ENCODE measurements at regions not wholly inside any gene's neighbourhood (a gene's known extent, or its start where the extent isn't known, plus 50 kb on each side); places are given as distances from the start of the nearest gene placed in this dataset.

DNA sequence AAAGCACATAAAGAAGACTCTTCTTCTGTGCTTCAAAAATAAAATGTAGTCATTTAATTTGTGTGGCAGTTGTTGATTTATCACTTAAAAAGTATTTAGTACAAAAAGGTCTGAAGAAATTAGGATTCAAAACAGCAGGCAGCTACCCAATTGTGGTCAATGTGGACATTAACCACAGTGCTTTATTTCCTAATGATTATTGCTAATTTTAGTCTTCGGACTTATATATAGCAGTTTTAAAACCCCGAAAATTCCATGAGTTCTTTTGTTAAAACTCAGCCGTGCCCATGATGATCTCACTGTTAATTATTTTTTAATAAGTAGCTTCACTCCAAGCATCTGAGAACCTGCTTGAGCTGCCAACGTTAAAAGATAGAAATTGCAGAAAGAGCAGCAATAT is 594.3 kb downstream of the STK39 start:
- Histone ChIP-seq H3K4me1 (ENCODE audit: insufficient read depth, low read length) (no peaks in the 10 kb centered on the region), H3K9me3 (ENCODE audit: control insufficient read depth in 1 of 2, insufficient read depth in 1 of 2, low read length in 2 of 2) (no peaks in the 10 kb centered on the region), H3K4me3 (ENCODE audit: low read length) (no peak overlapping the region), H3K36me3 (ENCODE audit: insufficient read depth, low read length) (no peaks in the 10 kb centered on the region), H3K27me3 (ENCODE audit: control insufficient read depth in 1 of 2, insufficient read depth in 2 of 2, low read length in 2 of 2) (no peaks in the 10 kb centered on the region), H3K27ac (ENCODE audit: low read depth in 1 of 2, low read length in 2 of 2) (no peak overlapping the region)
- H3K27me3 Mint-ChIP-seq: no peaks in the 10 kb centered on the region
- ChIA-PET POLR2A (no interaction called here), CTCF (no interaction called here)
- intact Hi-C loops (cut with DNase I, micrococcal nuclease): no loop called here
- DNase-seq (no peak), ATAC-seq (ENCODE audit: poor library complexity) (no peak)
- no peaks in the 10 kb centered on the region for H3K4me1 Mint-ChIP-seq (ENCODE audit: low read depth)
- H3K27ac Mint-ChIP-seq: no peak overlapping the region
- TF ChIP-seq, protein P1, sequence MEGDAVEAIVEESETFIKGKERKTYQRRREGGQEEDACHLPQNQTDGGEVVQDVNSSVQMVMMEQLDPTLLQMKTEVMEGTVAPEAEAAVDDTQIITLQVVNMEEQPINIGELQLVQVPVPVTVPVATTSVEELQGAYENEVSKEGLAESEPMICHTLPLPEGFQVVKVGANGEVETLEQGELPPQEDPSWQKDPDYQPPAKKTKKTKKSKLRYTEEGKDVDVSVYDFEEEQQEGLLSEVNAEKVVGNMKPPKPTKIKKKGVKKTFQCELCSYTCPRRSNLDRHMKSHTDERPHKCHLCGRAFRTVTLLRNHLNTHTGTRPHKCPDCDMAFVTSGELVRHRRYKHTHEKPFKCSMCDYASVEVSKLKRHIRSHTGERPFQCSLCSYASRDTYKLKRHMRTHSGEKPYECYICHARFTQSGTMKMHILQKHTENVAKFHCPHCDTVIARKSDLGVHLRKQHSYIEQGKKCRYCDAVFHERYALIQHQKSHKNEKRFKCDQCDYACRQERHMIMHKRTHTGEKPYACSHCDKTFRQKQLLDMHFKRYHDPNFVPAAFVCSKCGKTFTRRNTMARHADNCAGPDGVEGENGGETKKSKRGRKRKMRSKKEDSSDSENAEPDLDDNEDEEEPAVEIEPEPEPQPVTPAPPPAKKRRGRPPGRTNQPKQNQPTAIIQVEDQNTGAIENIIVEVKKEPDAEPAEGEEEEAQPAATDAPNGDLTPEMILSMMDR (IDR thresholded peaks at IDR 0.05): no peak
- no peak overlapping the region for H3K4me3 Mint-ChIP-seq
- no peaks in the 10 kb centered on the region for H3K9me3 Mint-ChIP-seq
- no peaks in the 10 kb centered on the region for H3K36me3 Mint-ChIP-seq (ENCODE audit: low read depth)

GRCh38 chr2:167652401-167652800 is 595.0 kb downstream of the STK39 start:
- Histone ChIP-seq H3K4me1 (ENCODE audit: insufficient read depth, low read length) (no peaks in the 10 kb centered on the region), H3K9me3 (ENCODE audit: control insufficient read depth in 1 of 2, insufficient read depth in 1 of 2, low read length in 2 of 2) (no peaks in the 10 kb centered on the region), H3K27me3 (ENCODE audit: control insufficient read depth in 1 of 2, insufficient read depth in 2 of 2, low read length in 2 of 2) (no peaks in the 10 kb centered on the region), H3K4me3 (ENCODE audit: low read length) (no peak overlapping the region), H3K36me3 (ENCODE audit: insufficient read depth, low read length) (no peaks in the 10 kb centered on the region), H3K27ac (ENCODE audit: low read depth in 1 of 2, low read length in 2 of 2) (no peak overlapping the region)
- TF ChIP-seq, protein P1 (IDR thresholded peaks at IDR 0.05): no peak
- Mint-ChIP-seq H3K27me3 (no peaks in the 10 kb centered on the region), H3K4me1 (ENCODE audit: low read depth) (no peaks in the 10 kb centered on the region), H3K4me3 (no peak overlapping the region), H3K36me3 (ENCODE audit: low read depth) (no peaks in the 10 kb centered on the region), H3K27ac (no peak overlapping the region), H3K9me3 (no peaks in the 10 kb centered on the region)
- ATAC-seq (ENCODE audit: poor library complexity): no peak
- DNase-seq: no peak
- intact Hi-C loops (cut with DNase I, micrococcal nuclease): no loop called here
- POLR2A ChIA-PET: no interaction called here
- CTCF ChIA-PET: no interaction called here

GRCh38 chr2:167651406-167652151 is 595.8 kb downstream of the STK39 start:
- no peaks in the 10 kb centered on the region for H3K36me3 Mint-ChIP-seq (ENCODE audit: low read depth)
- CTCF ChIA-PET: no interaction called here
- Histone ChIP-seq H3K27ac (ENCODE audit: low read depth in 1 of 2, low read length in 2 of 2) (no peak overlapping the region), H3K27me3 (ENCODE audit: control insufficient read depth in 1 of 2, insufficient read depth in 2 of 2, low read length in 2 of 2) (no peaks in the 10 kb centered on the region), H3K4me1 (ENCODE audit: insufficient read depth, low read length) (no peaks in the 10 kb centered on the region), H3K9me3 (ENCODE audit: control insufficient read depth in 1 of 2, insufficient read depth in 1 of 2, low read length in 2 of 2) (no peaks in the 10 kb centered on the region), H3K4me3 (ENCODE audit: low read length) (no peak overlapping the region), H3K36me3 (ENCODE audit: insufficient read depth, low read length) (no peaks in the 10 kb centered on the region)
- no peaks in the 10 kb centered on the region for H3K27me3 Mint-ChIP-seq
- POLR2A ChIA-PET: no interaction called here
- TF ChIP-seq, protein P1 (IDR thresholded peaks at IDR 0.05): no peak
- ATAC-seq (ENCODE audit: poor library complexity) (no peak), DNase-seq (no peak)
- H3K27ac Mint-ChIP-seq: no peak overlapping the region
- no peaks in the 10 kb centered on the region for H3K9me3 Mint-ChIP-seq
- intact Hi-C loops (cut with DNase I, micrococcal nuclease): no loop called here
- H3K4me3 Mint-ChIP-seq: no peak overlapping the region
- no peaks in the 10 kb centered on the region for H3K4me1 Mint-ChIP-seq (ENCODE audit: low read depth)

Measured in CD4-positive, alpha-beta T cell (primary cell).